Caco-2 (cell line): ENCODE measurements at regions not wholly inside any gene's neighbourhood (a gene's known extent, or its start where the extent isn't known, plus 50 kb on each side); places are given as distances from the start of the nearest gene placed in this dataset.

Experiments
- BruUV-seq: library from RNA; stranded (reverse); fragments of 400-500 nt; replicated peaks from 2 replicates; lab custom pipeline; 2021; lab: Mats Ljungman, UMichigan
- CTCF ChIA-PET: fragments of 300-600 bp; sonication (Branson Sonifier 250); formaldehyde crosslinking; loops from one replicate; lab custom pipeline; 2022; ENCODE audit warnings: antibody characterized with exemption; lab: Charles Lee
- POLR2A ChIA-PET: fragments of 300-600 bp; sonication (Branson Sonifier 250); formaldehyde crosslinking; loops from one replicate; lab custom pipeline; 2022; ENCODE audit warnings: antibody characterized with exemption; lab: Charles Lee
- DNase-seq, 2 experiments: peaks; one replicate each; pipeline versions ENCODE4 v3.0.0 to v3.0.0-alpha.2; 2020 to 2022
- H3K27me3 ChIP-seq: replicated peaks from 2 replicates; pipeline ENCODE4 v1.6.0; 2011; ENCODE audit warnings: low read length; ENCODE audit not compliant: control insufficient read depth, insufficient read depth
- H3K36me3 ChIP-seq: 2 replicates; pipeline ENCODE4 v1.5.1; 2011; ENCODE audit warnings: low read length; ENCODE audit not compliant: control insufficient read depth, insufficient read depth
- H3K4me1 ChIP-seq: fragments of 250-450 bp; sonication (Bioruptor Pico); 2 replicates; pipeline ENCODE4 v1.5.1; 2020; ENCODE audit warnings: mild to moderate bottlenecking
- H3K4me3 ChIP-seq: 2 replicates; pipeline ENCODE4 v1.5.1; 2011; ENCODE audit warnings: low read depth, mild to moderate bottlenecking, control low read depth, low read length
- H3K9me3 ChIP-seq: fragments of 250-450 bp; sonication (Bioruptor Pico); 2 replicates; pipeline ENCODE4 v1.5.1; 2020; ENCODE audit warnings: mild to moderate bottlenecking, moderate library complexity
- H3K27ac Mint-ChIP-seq: one replicate; pipeline ENCODE4 v1.8.0; 2022; ENCODE audit warnings: mixed read lengths; ENCODE audit not compliant: unreplicated experiment
- H3K27me3 Mint-ChIP-seq: one replicate; pipeline ENCODE4 v1.8.0; 2022; ENCODE audit warnings: mixed read lengths; ENCODE audit not compliant: insufficient read depth, unreplicated experiment
- H3K36me3 Mint-ChIP-seq: one replicate; pipeline ENCODE4 v1.8.0; 2022; ENCODE audit warnings: mild to moderate bottlenecking, mixed read lengths; ENCODE audit not compliant: insufficient read depth, unreplicated experiment
- H3K4me1 Mint-ChIP-seq: one replicate; pipeline ENCODE4 v1.8.0; 2022; ENCODE audit warnings: low read depth, mixed read lengths; ENCODE audit not compliant: unreplicated experiment
- H3K4me3 Mint-ChIP-seq: one replicate; pipeline ENCODE4 v1.8.0; 2022; ENCODE audit warnings: mild to moderate bottlenecking, moderate library complexity, mixed read lengths; ENCODE audit not compliant: unreplicated experiment
- H3K9me3 Mint-ChIP-seq: one replicate; pipeline ENCODE4 v1.8.0; 2022; ENCODE audit warnings: mixed read lengths; ENCODE audit not compliant: unreplicated experiment
- CTCF ChIP-seq, 2 experiments: fragments of 200-600 bp in 1 of 2; IDR thresholded peaks; 1 replicate in 1 of 2; 2 replicates in 1 of 2; pipeline versions ENCODE4 v1.5.1 to v1.8.0; 2011 to 2022; ENCODE audit warnings: antibody characterized with exemption in 1 of 2, control low read depth in 1 of 2, inconsistent platforms in 1 of 2, low read depth in 1 of 2, low read length in 1 of 2, mild to moderate bottlenecking in 1 of 2, moderate library complexity in 1 of 2; ENCODE audit not compliant: insufficient read depth in 1 of 2, severe bottlenecking in 1 of 2, unreplicated experiment in 1 of 2
- intact Hi-C: fragments of 100-400 bp; cut with micrococcal nuclease; formaldehyde crosslinking; loops from one replicate; pipeline ENCODE4 v1.10.0; 2022; ENCODE audit not compliant: unreplicated experiment

GRCh38 chr2:238772635-238773297 is 75.1 kb upstream of the TWIST2 start:
- TF ChIP-seq CTCF (IDR thresholded peaks at IDR 0.05; ENCODE audit: insufficient read depth in 1 of 2, low read depth in 1 of 2, low read length in 1 of 2, severe bottlenecking in 1 of 2, unreplicated experiment in 1 of 2) = no peak
- intact Hi-C loops = no loop called here
- H3K4me1 ChIP-seq = no peaks in the 10 kb centered on the region
- no peaks in the 10 kb centered on the region for H3K27me3 ChIP-seq
- H3K9me3 Mint-ChIP-seq = no peaks in the 10 kb centered on the region
- BruUV-seq = no TSS peak
- POLR2A ChIA-PET = no interaction called here
- DNase-seq = no peak
- no peak overlapping the region for H3K4me3 Mint-ChIP-seq
- H3K36me3 Mint-ChIP-seq = peaks cover 7% of the 10 kb centered on the region
- CTCF ChIA-PET = no interaction called here
- H3K4me3 ChIP-seq = no peak overlapping the region
- H3K27ac Mint-ChIP-seq = no peak overlapping the region
- H3K27me3 Mint-ChIP-seq = peaks cover 15% of the 10 kb centered on the region
- H3K36me3 ChIP-seq = no peaks in the 10 kb centered on the region
- H3K4me1 Mint-ChIP-seq = no peaks in the 10 kb centered on the region
- H3K9me3 ChIP-seq = no peaks in the 10 kb centered on the region

- BruUV-seq = no TSS peak
- CTCF ChIA-PET = no interaction called here
- TF ChIP-seq CTCF (IDR thresholded peaks at IDR 0.05; ENCODE audit: insufficient read depth in 1 of 2, low read depth in 1 of 2, low read length in 1 of 2, severe bottlenecking in 1 of 2, unreplicated experiment in 1 of 2) = no peak
- H3K4me1 ChIP-seq = no peaks in the 10 kb centered on the region
- no peak overlapping the region for H3K27ac Mint-ChIP-seq
- no peaks in the 10 kb centered on the region for H3K9me3 ChIP-seq
- H3K27me3 Mint-ChIP-seq = peaks cover 11% of the 10 kb centered on the region
- no peaks in the 10 kb centered on the region for H3K36me3 ChIP-seq
- H3K27me3 ChIP-seq = no peaks in the 10 kb centered on the region
- H3K4me1 Mint-ChIP-seq = no peaks in the 10 kb centered on the region
- no peak overlapping the region for H3K4me3 ChIP-seq
- H3K9me3 Mint-ChIP-seq = no peaks in the 10 kb centered on the region
- no peak for DNase-seq
- intact Hi-C loops = no loop called here
- no peak overlapping the region for H3K4me3 Mint-ChIP-seq
- H3K36me3 Mint-ChIP-seq = peaks cover 7% of the 10 kb centered on the region
- POLR2A ChIA-PET = no interaction called here
These were observed 74.4 kb upstream of the TWIST2 start for GRCh38 chr2:238773472-238773871.

GRCh38 chr2:238774071-238774470 is 73.8 kb upstream of the TWIST2 start:
- Mint-ChIP-seq H3K36me3 (peaks cover 7% of the 10 kb centered on the region), H3K4me3 (no peak overlapping the region), H3K4me1 (no peaks in the 10 kb centered on the region), H3K27me3 (peaks cover 5% of the 10 kb centered on the region), H3K27ac (no peak overlapping the region), H3K9me3 (no peaks in the 10 kb centered on the region)
- intact Hi-C loops = no loop called here
- no peaks in the 10 kb centered on the region for H3K4me1 ChIP-seq
- no peaks in the 10 kb centered on the region for H3K27me3 ChIP-seq
- TF ChIP-seq CTCF (IDR thresholded peaks at IDR 0.05; ENCODE audit: insufficient read depth in 1 of 2, low read depth in 1 of 2, low read length in 1 of 2, severe bottlenecking in 1 of 2, unreplicated experiment in 1 of 2) = no peak
- ChIA-PET POLR2A (no interaction called here), CTCF (no interaction called here)
- no peak for DNase-seq
- H3K4me3 ChIP-seq = no peak overlapping the region
- no peaks in the 10 kb centered on the region for H3K36me3 ChIP-seq
- no TSS peak for BruUV-seq
- no peaks in the 10 kb centered on the region for H3K9me3 ChIP-seq
